H1 (cell line): ENCODE measurements at regions not wholly inside any gene's neighbourhood (a gene's known extent, or its start where the extent isn't known, plus 50 kb on each side); places are given as distances from the start of the nearest gene placed in this dataset.

ENCODE experiments used
- CTCF ChIA-PET: fragments of 300-600 bp; sonication (Branson Sonifier 250); formaldehyde crosslinking; loops from one replicate; lab custom pipeline; 2021; ENCODE audit not compliant: partially characterized antibody; lab: Charles Lee
- POLR2A ChIA-PET: fragments of 300-600 bp; sonication (Branson Sonifier 250); formaldehyde crosslinking; loops from one replicate; lab custom pipeline; 2021; ENCODE audit warnings: inconsistent platforms; ENCODE audit not compliant: partially characterized antibody; lab: Charles Lee
- DNase-seq, 2 experiments: peaks; one replicate each; pipeline versions ENCODE4 v3.0.0 to v3.0.0-alpha.2; 2010 to 2022; ENCODE audit warnings: low spot score in 2 of 2, low read depth in 1 of 2, mixed read lengths in 1 of 2
- FAIRE-seq: peaks from 2 replicates; lab custom pipeline; 2011; peaks lifted over from hg19 to GRCh38; lab: Jason Lieb, UNC
- H2AFZ ChIP-seq: 2 replicates; pipeline ENCODE4 v1.8.1; 2012; ENCODE audit warnings: low read length, inconsistent platforms
- H2AK5ac ChIP-seq: 2 replicates; pipeline ENCODE4 v1.6.1; 2013; ENCODE audit warnings: low read depth, low read length
- H2BK120ac ChIP-seq: replicated peaks from 2 replicates; pipeline ENCODE3; 2013; ENCODE audit warnings: low read depth, low read length, inconsistent platforms
- H2BK12ac ChIP-seq: 2 replicates; pipeline ENCODE4 v1.6.1; 2013; ENCODE audit warnings: low read depth, low read length
- H2BK15ac ChIP-seq: 2 replicates; pipeline ENCODE4 v1.6.1; 2013; ENCODE audit warnings: low read length
- H2BK20ac ChIP-seq: 2 replicates; pipeline ENCODE4 v1.6.1; 2013; ENCODE audit warnings: low read length
- H2BK5ac ChIP-seq: 2 replicates; pipeline ENCODE4 v1.6.1; 2013; ENCODE audit warnings: low read depth, low read length
- H3K14ac ChIP-seq: 2 replicates; pipeline ENCODE4 v1.6.1; 2013; ENCODE audit warnings: inconsistent platforms; ENCODE audit not compliant: insufficient read length
- H3K18ac ChIP-seq: 2 replicates; pipeline ENCODE4 v1.6.1; 2013; ENCODE audit warnings: low read length; ENCODE audit errors: extremely low read depth
- H3K23ac ChIP-seq: 2 replicates; pipeline ENCODE4 v1.6.1; 2013; ENCODE audit warnings: inconsistent platforms; ENCODE audit not compliant: insufficient read length
- H3K23me2 ChIP-seq: 2 replicates; pipeline ENCODE4 v1.6.1; 2013; ENCODE audit warnings: low read depth, low read length
- H3K27ac ChIP-seq: 2 replicates; pipeline ENCODE4 v1.6.1; 2011; ENCODE audit warnings: low read depth, low read length, inconsistent platforms
- H3K27me3 ChIP-seq, 4 experiments: replicated peaks in 1 of 4; 1 replicate in 1 of 4; 2 replicates in 3 of 4; pipeline versions ENCODE4 v1.6.1 to v1.8.1; 2011 to 2013; ENCODE audit warnings: low read length in 3 of 4, mild to moderate bottlenecking in 3 of 4, inconsistent platforms in 2 of 4, mixed read lengths in 2 of 4, moderate library complexity in 1 of 4; ENCODE audit not compliant: control insufficient read depth in 3 of 4, insufficient read depth in 3 of 4; ENCODE audit errors: extremely low read depth in 1 of 4
- H3K36me3 ChIP-seq, 4 experiments: 2 replicates each; pipeline versions ENCODE4 v1.6.1 to v1.8.1; 2011 to 2013; ENCODE audit warnings: mild to moderate bottlenecking in 4 of 4, low read length in 3 of 4, moderate library complexity in 2 of 4, control low read depth in 1 of 4, inconsistent platforms in 1 of 4; ENCODE audit not compliant: insufficient read depth in 4 of 4, control insufficient read depth in 2 of 4
- H3K4ac ChIP-seq: replicated peaks from 2 replicates; pipeline ENCODE3; 2013; ENCODE audit warnings: low read length, low read depth, mixed read lengths, inconsistent platforms; ENCODE audit not compliant: insufficient read length
- H3K4me1 ChIP-seq, 4 experiments: replicated peaks in 1 of 4; 1 replicate in 1 of 4; 2 replicates in 3 of 4; pipeline versions ENCODE4 v1.6.1 to v1.8.1; 2011 to 2013; ENCODE audit warnings: low read length in 3 of 4, inconsistent platforms in 2 of 4, mixed read lengths in 1 of 4; ENCODE audit not compliant: insufficient read depth in 4 of 4, control insufficient read depth in 3 of 4
- H3K4me2 ChIP-seq, 2 experiments: 2 replicates each; pipeline versions ENCODE4 v1.6.1 to v1.8.1; 2011 to 2013; ENCODE audit warnings: low read depth in 2 of 2, low read length in 2 of 2, control low read depth in 1 of 2, inconsistent platforms in 1 of 2, mild to moderate bottlenecking in 1 of 2; ENCODE audit not compliant: insufficient read depth in 1 of 2
- H3K4me3 ChIP-seq, 4 experiments: fragments of 200-600, 300-600 bp in 1 of 4; sonication (generic), shearing (Covaris generic), sonication (Bioruptor Twin) in 1 of 4; 2 replicates each; pipeline versions ENCODE4 v1.5.1 to v1.8.1; 2011 to 2016; ENCODE audit warnings: low read length in 4 of 4, low read depth in 3 of 4, control low read depth in 2 of 4, inconsistent platforms in 2 of 4, mild to moderate bottlenecking in 2 of 4, mixed read lengths in 1 of 4, moderate library complexity in 1 of 4; ENCODE audit not compliant: insufficient read depth in 2 of 4; ENCODE audit errors: extremely low read depth in 1 of 4
- H3K56ac ChIP-seq: replicated peaks from 2 replicates; pipeline ENCODE3; 2013; ENCODE audit warnings: low read depth, mild to moderate bottlenecking, mixed read lengths, low read length, inconsistent platforms; ENCODE audit not compliant: insufficient read length
- H3K79me1 ChIP-seq: 2 replicates; pipeline ENCODE4 v1.6.1; 2013; ENCODE audit warnings: low read depth, low read length, control low read depth
- H3K79me2 ChIP-seq, 2 experiments: 2 replicates each; pipeline versions ENCODE4 v1.6.1 to v1.8.1; 2012 to 2013; ENCODE audit warnings: low read length in 2 of 2, mild to moderate bottlenecking in 2 of 2, inconsistent platforms in 1 of 2; ENCODE audit not compliant: insufficient read depth in 2 of 2, control insufficient read depth in 1 of 2
- H3K9ac ChIP-seq, 4 experiments: replicated peaks in 1 of 4; 1 replicate in 1 of 4; 2 replicates in 3 of 4; pipeline versions ENCODE4 v1.6.1 to v1.8.1; 2011 to 2013; ENCODE audit warnings: low read depth in 3 of 4, low read length in 3 of 4, control low read depth in 2 of 4, mild to moderate bottlenecking in 2 of 4, moderate library complexity in 2 of 4, inconsistent platforms in 1 of 4; ENCODE audit errors: extremely low read depth in 1 of 4
- H3K9me3 ChIP-seq, 2 experiments: 2 replicates each; pipeline versions ENCODE4 v1.6.1 to v1.8.1; 2012 to 2013; ENCODE audit warnings: mild to moderate bottlenecking in 2 of 2, moderate library complexity in 2 of 2, control low read depth in 1 of 2, inconsistent platforms in 1 of 2, low read depth in 1 of 2, low read length in 1 of 2, mixed read lengths in 1 of 2; ENCODE audit not compliant: insufficient read depth in 2 of 2
- H4K20me1 ChIP-seq, 2 experiments: replicated peaks in 1 of 2; 2 replicates each; pipeline versions ENCODE3 to v1.8.1; 2011 to 2013; ENCODE audit warnings: inconsistent platforms in 2 of 2, low read length in 2 of 2, mild to moderate bottlenecking in 1 of 2; ENCODE audit not compliant: insufficient read depth in 2 of 2, control insufficient read depth in 1 of 2
- H4K5ac ChIP-seq: 2 replicates; pipeline ENCODE4 v1.6.1; 2013; ENCODE audit warnings: low read length, low read depth, mixed read lengths, inconsistent platforms; ENCODE audit not compliant: insufficient read length
- H4K8ac ChIP-seq: 2 replicates; pipeline ENCODE4 v1.8.0; 2013; ENCODE audit warnings: mild to moderate bottlenecking, moderate library complexity, low read length, inconsistent platforms; ENCODE audit not compliant: insufficient read depth; ENCODE audit errors: extremely low read depth
- H4K91ac ChIP-seq: replicated peaks from 2 replicates; pipeline ENCODE3; 2013; ENCODE audit warnings: low read length, mixed read lengths, inconsistent platforms; ENCODE audit not compliant: insufficient read length
- CHD1 ChIP-seq: IDR thresholded peaks from 2 replicates; pipeline ENCODE4 v1.6.1; 2012; ENCODE audit warnings: low read depth, low read length, improper control_type of control experiment
- EP300 ChIP-seq, 2 experiments: IDR thresholded peaks; 1 replicate in 1 of 2; 2 replicates in 1 of 2; pipeline ENCODE4 v1.6.1; 2011 to 2012; ENCODE audit warnings: low read depth in 2 of 2, low read length in 2 of 2, mild to moderate bottlenecking in 2 of 2, borderline replicate concordance in 1 of 2, inconsistent platforms in 1 of 2, moderate library complexity in 1 of 2
- HDAC2 ChIP-seq, 2 experiments: fragments of 300-600 bp in 1 of 2; sonication (generic) in 1 of 2; IDR thresholded peaks; 2 replicates each; pipeline ENCODE4 v1.6.1; 2011 to 2012; ENCODE audit warnings: low read depth in 2 of 2, low read length in 2 of 2, mild to moderate bottlenecking in 2 of 2, moderate library complexity in 2 of 2, borderline replicate concordance in 1 of 2, inconsistent platforms in 1 of 2
- JUN ChIP-seq: IDR thresholded peaks from 2 replicates; pipeline ENCODE4 v1.6.1; 2011; ENCODE audit warnings: low read depth, mild to moderate bottlenecking, improper control_type of control experiment, low read length
- KDM1A ChIP-seq: fragments of 200-600, 300-600 bp; sonication (generic); IDR thresholded peaks from 2 replicates; pipeline ENCODE4 v1.7.1; 2016; ENCODE audit warnings: mild to moderate bottlenecking, low read length, borderline replicate concordance
- KDM4A ChIP-seq: IDR thresholded peaks from one replicate; pipeline ENCODE4 v1.7.1; 2012; ENCODE audit warnings: low read depth, mild to moderate bottlenecking, moderate library complexity, low read length, inconsistent platforms; ENCODE audit not compliant: severe bottlenecking
- NANOG ChIP-seq: IDR thresholded peaks from 2 replicates; pipeline ENCODE4 v1.6.1; 2011; ENCODE audit warnings: low read length, low read depth, mild to moderate bottlenecking, inconsistent platforms; ENCODE audit not compliant: insufficient read depth, poor library complexity, severe bottlenecking
- NRF1 ChIP-seq: IDR thresholded peaks from 2 replicates; pipeline ENCODE4 v1.6.1; 2011; ENCODE audit warnings: mild to moderate bottlenecking, low read depth, low read length, improper control_type of control experiment
- RAD21 ChIP-seq, 2 experiments: IDR thresholded peaks in 1 of 2; conservative IDR thresholded peaks in 1 of 2; 2 replicates each; pipeline ENCODE4 v1.6.1; 2011; ENCODE audit warnings: low read depth in 2 of 2, low read length in 2 of 2, improper control_type of control experiment in 1 of 2, inconsistent platforms in 1 of 2, mild to moderate bottlenecking in 1 of 2, moderate library complexity in 1 of 2
- RXRA ChIP-seq: IDR thresholded peaks from 2 replicates; pipeline ENCODE4 v1.6.1; 2011; ENCODE audit warnings: low read depth, mild to moderate bottlenecking, low read length, moderate library complexity; ENCODE audit not compliant: insufficient read depth
- SAP30 ChIP-seq: fragments of 300-600 bp; sonication (generic); IDR thresholded peaks from 2 replicates; pipeline ENCODE4 v1.7.1; 2012; ENCODE audit warnings: low read length, moderate library complexity, mild to moderate bottlenecking, inconsistent platforms; ENCODE audit not compliant: insufficient read depth, insufficient replicate concordance
- SIN3A ChIP-seq, 2 experiments: IDR thresholded peaks in 1 of 2; conservative IDR thresholded peaks in 1 of 2; 2 replicates each; pipeline ENCODE4 v1.6.1; 2011 to 2012; ENCODE audit warnings: low read length in 2 of 2, improper control_type of control experiment in 1 of 2, low read depth in 1 of 2, mild to moderate bottlenecking in 1 of 2
- SRF ChIP-seq: IDR thresholded peaks from 2 replicates; pipeline ENCODE4 v1.6.1; 2011; ENCODE audit warnings: mild to moderate bottlenecking, low read depth, low read length, moderate library complexity
- WGBS, 2 experiments: shearing (Covaris generic) in 1 of 2; methylation state at CpG; one replicate each; pipeline versions ENCODE4 v1.1.6 to v1.1.7; 2013 to 2015; ENCODE audit warnings: low lambda C conversion rate in 2 of 2, mixed read lengths in 2 of 2, inconsistent platforms in 1 of 2, low coverage in 1 of 2, missing lambda C conversion rate in 1 of 2; ENCODE audit not compliant: insufficient replicate concordance in 2 of 2, insufficient coverage in 1 of 2, insufficient read length in 1 of 2; ENCODE audit errors: extremely low coverage in 1 of 2, missing lambda C conversion rate in 1 of 2; 5-methylcytosine and 5-hydroxymethylcytosine counted together

GRCh38 chr3:99211309-99211708 lies 309.8 kb upstream of the DCBLD2 start:
- Histone ChIP-seq H3K79me1 (no peaks in the 10 kb centered on the region), H3K36me3 (no peaks in the 10 kb centered on the region), H2BK120ac (no peak overlapping the region), H3K4ac (no peak overlapping the region), H2BK15ac (no peak overlapping the region), H3K4me1 (no peaks in the 10 kb centered on the region), H3K23me2 (no peaks in the 10 kb centered on the region), H4K91ac (no peak overlapping the region), H3K56ac (no peak overlapping the region), H3K23ac (no peak overlapping the region), H3K4me2 (no peak overlapping the region), H4K5ac (no peak overlapping the region), H2AFZ (no peak overlapping the region), H2AK5ac (no peak overlapping the region), H2BK20ac (no peak overlapping the region), H3K14ac (no peak overlapping the region), H3K9me3 (0 out of 4 replicates have a peak, but pooled peaks cover 0 to 3% of the 10 kb centered on the region in 2 experiments), H3K27ac (no peak overlapping the region), H4K20me1 (no peaks in the 10 kb centered on the region), H4K8ac (no peak overlapping the region), H3K9ac (no peak overlapping the region), H3K18ac (no peak overlapping the region), H2BK5ac (no peak overlapping the region), H3K27me3 (no peaks in the 10 kb centered on the region), H3K4me3 (no peak overlapping the region), H2BK12ac (no peak overlapping the region), H3K79me2 (no peaks in the 10 kb centered on the region)
- FAIRE-seq (no peak), DNase-seq (no peak)
- CTCF ChIA-PET, result interaction anchor here (1.6 kb wide), 1 partner anchor 39 kb away, joined by 4 read pairs; no protein-coding TSS in a partner anchor
- POLR2A ChIA-PET, result no interaction called here
- WGBS, 2 experiments, result 92% methylated on average over 2 of the region's 2 CpGs; no CpG with 5 or more reads in 1 of the 2 experiments
- TF ChIP-seq HDAC2 (IDR thresholded peaks at IDR 0.05; ENCODE audit: borderline replicate concordance in 1 of 2, low read depth in 2 of 2, low read length in 2 of 2), result no peak
- no peak for TF ChIP-seq EP300 (IDR thresholded peaks at IDR 0.05; ENCODE audit: borderline replicate concordance in 1 of 2, low read depth in 2 of 2, low read length in 2 of 2)
- no peak for TF ChIP-seq RXRA
- TF ChIP-seq JUN, result no peak
- no peak for TF ChIP-seq NANOG
- no peak for TF ChIP-seq KDM1A
- TF ChIP-seq CHD1, result no peak
- no peak for TF ChIP-seq SIN3A (conservative IDR thresholded peaks at IDR 0.05 in 1 of 2, IDR thresholded peaks at IDR 0.05 in 1 of 2; ENCODE audit: low read depth in 1 of 2, low read length in 2 of 2)
- TF ChIP-seq KDM4A, result no peak
- TF ChIP-seq SRF, result no peak
- TF ChIP-seq NRF1, result no peak
- TF ChIP-seq SAP30, result no peak
- no peak for TF ChIP-seq RAD21 (IDR thresholded peaks at IDR 0.05 in 1 of 2, conservative IDR thresholded peaks at IDR 0.05 in 1 of 2; ENCODE audit: low read depth in 2 of 2, low read length in 2 of 2)
